OCI-LY3 (cell line): ENCODE measurements at regions not wholly inside any gene's neighbourhood (a gene's known extent, or its start where the extent isn't known, plus 50 kb on each side); places are given as distances from the start of the nearest gene placed in this dataset.

Experiments used
- EZH2phosphoT487 ChIP-seq: fragments of 200-600 bp; shearing (Covaris generic); IDR thresholded peaks from 2 replicates; pipeline ENCODE4 v1.6.1; 2018; ENCODE audit warnings: antibody characterized with exemption, mixed run types, low read depth
- TF ChIP-seq, protein P1 (sequence below): fragments of 200-600, 300-600 bp; sonication (generic); IDR thresholded peaks from 2 replicates; pipeline ENCODE4 v1.5.1; 2014; ENCODE audit warnings: antibody characterized with exemption, low read length, low read depth

DNA sequence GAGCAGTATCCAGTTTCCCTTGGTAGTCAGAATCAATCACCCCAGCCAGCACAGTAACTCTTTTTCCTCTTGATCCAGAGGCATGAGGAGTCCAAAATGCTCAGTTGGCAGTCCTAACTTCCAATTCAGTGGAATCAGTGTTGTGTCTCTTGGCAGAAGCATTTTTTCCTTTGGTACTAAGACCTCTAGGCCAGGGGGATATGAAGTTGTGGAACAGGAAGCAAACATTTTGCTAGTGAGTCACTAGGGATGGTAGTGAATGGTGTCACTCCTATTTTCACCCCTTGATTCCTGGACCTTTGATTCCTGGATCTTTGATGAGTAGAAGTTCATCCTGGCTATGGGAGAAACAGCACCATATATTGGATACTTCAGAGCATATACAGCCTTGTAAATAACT lies 70.5 kb upstream of the ALDH1A3 start:
- TF ChIP-seq, protein P1, sequence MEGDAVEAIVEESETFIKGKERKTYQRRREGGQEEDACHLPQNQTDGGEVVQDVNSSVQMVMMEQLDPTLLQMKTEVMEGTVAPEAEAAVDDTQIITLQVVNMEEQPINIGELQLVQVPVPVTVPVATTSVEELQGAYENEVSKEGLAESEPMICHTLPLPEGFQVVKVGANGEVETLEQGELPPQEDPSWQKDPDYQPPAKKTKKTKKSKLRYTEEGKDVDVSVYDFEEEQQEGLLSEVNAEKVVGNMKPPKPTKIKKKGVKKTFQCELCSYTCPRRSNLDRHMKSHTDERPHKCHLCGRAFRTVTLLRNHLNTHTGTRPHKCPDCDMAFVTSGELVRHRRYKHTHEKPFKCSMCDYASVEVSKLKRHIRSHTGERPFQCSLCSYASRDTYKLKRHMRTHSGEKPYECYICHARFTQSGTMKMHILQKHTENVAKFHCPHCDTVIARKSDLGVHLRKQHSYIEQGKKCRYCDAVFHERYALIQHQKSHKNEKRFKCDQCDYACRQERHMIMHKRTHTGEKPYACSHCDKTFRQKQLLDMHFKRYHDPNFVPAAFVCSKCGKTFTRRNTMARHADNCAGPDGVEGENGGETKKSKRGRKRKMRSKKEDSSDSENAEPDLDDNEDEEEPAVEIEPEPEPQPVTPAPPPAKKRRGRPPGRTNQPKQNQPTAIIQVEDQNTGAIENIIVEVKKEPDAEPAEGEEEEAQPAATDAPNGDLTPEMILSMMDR, result no peak
- TF ChIP-seq EZH2phosphoT487, result no peak
